ENCODE measurements at regions not wholly inside any gene's neighbourhood (a gene's known extent, or its start where the extent isn't known, plus 50 kb on each side); places are given as distances from the start of the nearest gene placed in this dataset.

DNA sequence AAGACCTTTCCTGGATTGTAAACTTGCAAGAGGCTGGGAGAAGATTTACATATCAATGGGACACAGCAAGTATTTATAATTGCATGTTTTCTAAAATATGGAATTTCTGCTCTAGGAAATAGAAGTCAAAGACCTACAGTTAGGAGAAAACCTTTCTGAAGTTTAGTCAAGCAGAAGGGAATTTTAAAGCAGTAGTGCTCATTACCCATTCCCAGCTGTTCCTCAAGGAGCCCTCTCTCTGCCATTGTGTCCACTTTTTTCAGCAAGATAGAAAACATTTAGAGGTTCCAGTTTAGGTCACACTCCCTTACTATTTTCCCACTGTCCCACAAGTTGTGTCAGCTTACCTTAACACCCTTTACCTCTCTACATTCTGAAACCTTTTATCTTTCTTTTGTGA lies 584.0 kb upstream of the CHAC2 start (continued):
- TF ChIP-seq, protein P1, sequence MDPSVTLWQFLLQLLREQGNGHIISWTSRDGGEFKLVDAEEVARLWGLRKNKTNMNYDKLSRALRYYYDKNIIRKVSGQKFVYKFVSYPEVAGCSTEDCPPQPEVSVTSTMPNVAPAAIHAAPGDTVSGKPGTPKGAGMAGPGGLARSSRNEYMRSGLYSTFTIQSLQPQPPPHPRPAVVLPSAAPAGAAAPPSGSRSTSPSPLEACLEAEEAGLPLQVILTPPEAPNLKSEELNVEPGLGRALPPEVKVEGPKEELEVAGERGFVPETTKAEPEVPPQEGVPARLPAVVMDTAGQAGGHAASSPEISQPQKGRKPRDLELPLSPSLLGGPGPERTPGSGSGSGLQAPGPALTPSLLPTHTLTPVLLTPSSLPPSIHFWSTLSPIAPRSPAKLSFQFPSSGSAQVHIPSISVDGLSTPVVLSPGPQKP (IDR thresholded peaks at IDR 0.05; ENCODE audit: low read depth, low read length): no peak
- TF ChIP-seq KDM1A (IDR thresholded peaks at IDR 0.05; ENCODE audit: low read depth): no peak
- TF ChIP-seq RCOR1 (IDR thresholded peaks at IDR 0.05; ENCODE audit: low read depth, low read length): no peak

DNA sequence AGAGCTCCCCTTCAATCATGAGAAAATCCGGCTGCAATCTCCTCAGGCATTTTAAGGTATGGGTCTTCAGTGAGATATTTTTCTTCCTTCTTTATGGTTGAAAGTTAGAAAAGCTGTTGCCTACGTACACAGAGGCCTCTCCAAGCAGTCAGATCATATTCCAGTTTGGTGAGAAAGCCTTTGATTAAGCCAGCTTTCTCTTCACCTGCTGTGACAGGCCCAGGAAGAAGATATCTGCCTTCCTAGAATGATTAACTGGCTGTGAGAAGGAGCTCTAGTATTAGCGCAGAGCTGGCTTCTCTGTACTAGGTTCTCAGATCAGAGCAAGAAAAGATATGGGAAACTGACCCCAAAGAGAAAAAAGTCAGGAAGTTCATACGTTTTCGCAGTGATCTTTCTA lies 585.0 kb upstream of the CHAC2 start:
- ChIA-PET CTCF (no interaction called here), POLR2A (no interaction called here)
- DNase-seq (ENCODE audit: low read depth in 1 of 2, low spot score in 1 of 2): no peak
- FAIRE-seq: no peak
- TF ChIP-seq, protein P2, sequence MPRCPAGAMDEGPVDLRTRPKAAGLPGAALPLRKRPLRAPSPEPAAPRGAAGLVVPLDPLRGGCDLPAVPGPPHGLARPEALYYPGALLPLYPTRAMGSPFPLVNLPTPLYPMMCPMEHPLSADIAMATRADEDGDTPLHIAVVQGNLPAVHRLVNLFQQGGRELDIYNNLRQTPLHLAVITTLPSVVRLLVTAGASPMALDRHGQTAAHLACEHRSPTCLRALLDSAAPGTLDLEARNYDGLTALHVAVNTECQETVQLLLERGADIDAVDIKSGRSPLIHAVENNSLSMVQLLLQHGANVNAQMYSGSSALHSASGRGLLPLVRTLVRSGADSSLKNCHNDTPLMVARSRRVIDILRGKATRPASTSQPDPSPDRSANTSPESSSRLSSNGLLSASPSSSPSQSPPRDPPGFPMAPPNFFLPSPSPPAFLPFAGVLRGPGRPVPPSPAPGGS (IDR thresholded peaks at IDR 0.05): no peak
- TF ChIP-seq POLR2A (IDR thresholded peaks at IDR 0.05; ENCODE audit: low read length) (no peak), HOXB5 (CRISPR knock-in tag; IDR thresholded peaks at IDR 0.05) (no peak), BHLHE40 (IDR thresholded peaks at IDR 0.05; ENCODE audit: low read depth, low read length) (no peak), MYC (IDR thresholded peaks at IDR 0.05; ENCODE audit: borderline replicate concordance, low read length) (no peak), RFX5 (IDR thresholded peaks at IDR 0.05) (no peak), EHMT2 (IDR thresholded peaks at IDR 0.05; ENCODE audit: low read depth) (no peak), HEYL (CRISPR knock-in tag; IDR thresholded peaks at IDR 0.05) (no peak), NPAS2 (CRISPR knock-in tag; IDR thresholded peaks at IDR 0.05; ENCODE audit: borderline replicate concordance) (no peak)
- TF ChIP-seq, protein P3, sequence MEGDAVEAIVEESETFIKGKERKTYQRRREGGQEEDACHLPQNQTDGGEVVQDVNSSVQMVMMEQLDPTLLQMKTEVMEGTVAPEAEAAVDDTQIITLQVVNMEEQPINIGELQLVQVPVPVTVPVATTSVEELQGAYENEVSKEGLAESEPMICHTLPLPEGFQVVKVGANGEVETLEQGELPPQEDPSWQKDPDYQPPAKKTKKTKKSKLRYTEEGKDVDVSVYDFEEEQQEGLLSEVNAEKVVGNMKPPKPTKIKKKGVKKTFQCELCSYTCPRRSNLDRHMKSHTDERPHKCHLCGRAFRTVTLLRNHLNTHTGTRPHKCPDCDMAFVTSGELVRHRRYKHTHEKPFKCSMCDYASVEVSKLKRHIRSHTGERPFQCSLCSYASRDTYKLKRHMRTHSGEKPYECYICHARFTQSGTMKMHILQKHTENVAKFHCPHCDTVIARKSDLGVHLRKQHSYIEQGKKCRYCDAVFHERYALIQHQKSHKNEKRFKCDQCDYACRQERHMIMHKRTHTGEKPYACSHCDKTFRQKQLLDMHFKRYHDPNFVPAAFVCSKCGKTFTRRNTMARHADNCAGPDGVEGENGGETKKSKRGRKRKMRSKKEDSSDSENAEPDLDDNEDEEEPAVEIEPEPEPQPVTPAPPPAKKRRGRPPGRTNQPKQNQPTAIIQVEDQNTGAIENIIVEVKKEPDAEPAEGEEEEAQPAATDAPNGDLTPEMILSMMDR (IDR thresholded peaks at IDR 0.05): no peak
- TF ChIP-seq, protein P4, sequence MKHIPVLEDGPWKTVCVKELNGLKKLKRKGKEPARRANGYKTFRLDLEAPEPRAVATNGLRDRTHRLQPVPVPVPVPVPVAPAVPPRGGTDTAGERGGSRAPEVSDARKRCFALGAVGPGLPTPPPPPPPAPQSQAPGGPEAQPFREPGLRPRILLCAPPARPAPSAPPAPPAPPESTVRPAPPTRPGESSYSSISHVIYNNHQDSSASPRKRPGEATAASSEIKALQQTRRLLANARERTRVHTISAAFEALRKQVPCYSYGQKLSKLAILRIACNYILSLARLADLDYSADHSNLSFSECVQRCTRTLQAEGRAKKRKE (CRISPR knock-in tag; IDR thresholded peaks at IDR 0.05; ENCODE audit: low read depth): no peak
- no peak overlapping the region for H3K27ac ChIP-seq
- H3K4me1 ChIP-seq: no peaks in the 10 kb centered on the region
- H3K4me2 ChIP-seq: no peak overlapping the region
- no peak overlapping the region for H3K4me3 ChIP-seq
- WGBS (ENCODE audit: missing lambda C conversion rate): 48% methylated on average over 5 of the region's 5 CpGs
- no peaks in the 10 kb centered on the region for H3K9me3 ChIP-seq
- ATAC-seq: no peak

DNA sequence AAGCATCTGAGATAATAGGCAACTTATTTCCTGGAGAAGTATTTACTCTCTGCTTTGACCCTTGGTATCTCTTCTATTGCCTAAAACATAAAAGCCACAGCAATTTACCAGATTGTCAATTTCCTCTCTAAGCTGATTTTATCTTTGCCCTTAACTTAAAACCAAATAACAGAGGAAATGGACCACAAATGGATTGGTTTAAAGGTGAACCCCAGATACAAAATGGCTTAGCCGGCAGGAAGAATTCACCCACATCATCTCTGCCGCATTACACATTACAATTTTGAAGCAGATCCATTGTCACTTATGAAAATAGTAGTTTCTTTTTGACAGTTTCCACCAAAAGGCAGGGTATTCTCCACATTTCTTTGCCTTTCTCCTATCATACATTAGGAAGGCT lies 585.8 kb upstream of the CHAC2 start:
- Histone ChIP-seq H3K9me3 (no peaks in the 10 kb centered on the region), H3K27ac (no peak overlapping the region), H3K4me3 (no peak overlapping the region), H3K4me1 (no peaks in the 10 kb centered on the region), H3K4me2 (no peak overlapping the region)
- FAIRE-seq: no peak
- ChIA-PET CTCF (interaction anchor here (1.0 kb wide), 1 partner anchor 11 kb away, joined by 3 read pairs; no protein-coding TSS in a partner anchor), POLR2A (no interaction called here)
- no peak for ATAC-seq
- WGBS (ENCODE audit: missing lambda C conversion rate): 85% methylated on average over 2 of the region's 2 CpGs
- no peak for TF ChIP-seq POLR2A (IDR thresholded peaks at IDR 0.05; ENCODE audit: low read length)
- TF ChIP-seq NPAS2 (CRISPR knock-in tag; IDR thresholded peaks at IDR 0.05; ENCODE audit: borderline replicate concordance): no peak
- no peak for DNase-seq (ENCODE audit: low read depth in 1 of 2, low spot score in 1 of 2)

DNA sequence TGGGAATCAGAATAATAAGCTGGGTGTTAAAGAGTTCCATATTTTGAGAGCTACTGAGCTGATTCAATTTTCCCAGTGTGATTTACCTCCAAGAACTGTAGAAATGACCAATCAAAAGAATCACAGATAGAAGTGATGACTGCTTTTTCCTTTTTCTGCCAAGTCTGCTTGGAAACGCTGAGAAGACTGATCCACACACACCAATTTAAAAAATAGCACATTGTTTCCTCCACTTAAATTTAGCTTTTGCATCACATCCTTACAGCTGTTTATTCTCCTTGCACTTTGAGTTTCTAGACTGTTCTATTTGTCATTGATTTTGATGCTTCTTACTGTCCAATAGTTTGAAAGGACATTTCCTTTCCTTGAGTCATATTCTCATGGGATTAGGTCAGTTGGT lies 590.3 kb upstream of the CHAC2 start:
- ChIA-PET POLR2A (no interaction called here), CTCF (interaction anchor here (0.5 kb wide), 1 partner anchor 848 kb away, joined by 3 read pairs; no protein-coding TSS in a partner anchor)
- Histone ChIP-seq H3K9me3 (no peaks in the 10 kb centered on the region), H3K4me1 (no peaks in the 10 kb centered on the region), H3K4me3 (no peak overlapping the region), H3K4me2 (no peak overlapping the region), H3K27ac (no peak overlapping the region)
- TF ChIP-seq HOXB5 (CRISPR knock-in tag; IDR thresholded peaks at IDR 0.05) (no peak), ZC3H11A (IDR thresholded peaks at IDR 0.05) (no peak), ZSCAN20 (CRISPR knock-in tag; IDR thresholded peaks at IDR 0.05) (no peak), HDAC2 (IDR thresholded peaks at IDR 0.05) (no peak), MAFK (IDR thresholded peaks at IDR 0.05; ENCODE audit: partially characterized antibody) (no peak), RCOR1 (IDR thresholded peaks at IDR 0.05; ENCODE audit: low read depth, low read length) (no peak), ZFP36 (IDR thresholded peaks at IDR 0.05; ENCODE audit: borderline replicate concordance, partially characterized antibody) (no peak), POLR2AphosphoS2 (conservative IDR thresholded peaks at IDR 0.05; ENCODE audit: low read length) (no peak), MYC (IDR thresholded peaks at IDR 0.05; ENCODE audit: borderline replicate concordance, low read length) (no peak)
- TF ChIP-seq, protein P3 (IDR thresholded peaks at IDR 0.05): no peak
- no peak for ATAC-seq
- WGBS (ENCODE audit: missing lambda C conversion rate): 32% methylated on average over 1 of the region's 1 CpG
- no peak for DNase-seq (ENCODE audit: low read depth in 1 of 2, low spot score in 1 of 2)
- no peak for FAIRE-seq

All from A549 (cell line).